22Rv1 (cell line): ENCODE measurements at regions not wholly inside any gene's neighbourhood (a gene's known extent, or its start where the extent isn't known, plus 50 kb on each side); places are given as distances from the start of the nearest gene placed in this dataset.

Experiments used
- H3K27ac ChIP-seq: fragments of 450-650 bp; 2 replicates; pipeline ENCODE4 v1.5.1; 2017
- CTCF ChIP-seq: fragments of 450-650 bp; IDR thresholded peaks from 2 replicates; pipeline ENCODE4 v1.5.1; 2017; ENCODE audit warnings: mild to moderate bottlenecking
- ZFX ChIP-seq: fragments of 450-650 bp; IDR thresholded peaks from 2 replicates; pipeline ENCODE4 v1.6.1; 2017; ENCODE audit warnings: antibody characterized with exemption, borderline replicate concordance

- H3K27ac ChIP-seq = no peak overlapping the region
- TF ChIP-seq ZFX (no peak), CTCF (no peak)
Measured at GRCh38 chr3:170797685-170798084, 72.3 kb downstream of the RPL22L1 start.

GRCh38 chr3:170792471-170792870 lies 77.5 kb downstream of the RPL22L1 start:
- TF ChIP-seq CTCF (no peak), ZFX (no peak)
- H3K27ac ChIP-seq = no peak overlapping the region

GRCh38 chr3:170790647-170791046 lies 79.3 kb downstream of the RPL22L1 start:
- H3K27ac ChIP-seq = no peak overlapping the region
- no peak for TF ChIP-seq ZFX
- TF ChIP-seq CTCF = no peak

GRCh38 chr3:170787464-170787863 lies 82.5 kb downstream of the RPL22L1 start:
- no peak for TF ChIP-seq CTCF
- no peak overlapping the region for H3K27ac ChIP-seq

GRCh38 chr3:170785454-170785853 lies 84.5 kb downstream of the RPL22L1 start:
- TF ChIP-seq ZFX (no peak), CTCF (no peak)
- H3K27ac ChIP-seq = no peak overlapping the region

GRCh38 chr3:170784406-170784805 lies 85.6 kb downstream of the RPL22L1 start:
- no peak for TF ChIP-seq ZFX
- H3K27ac ChIP-seq = no peak overlapping the region

GRCh38 chr3:170780955-170781354 lies 89.0 kb downstream of the RPL22L1 start:
- H3K27ac ChIP-seq = no peak overlapping the region
- TF ChIP-seq CTCF = no peak
- TF ChIP-seq ZFX = no peak

GRCh38 chr3:170780471-170780870 lies 89.5 kb downstream of the RPL22L1 start:
- TF ChIP-seq ZFX (no peak), CTCF (no peak)
- no peak overlapping the region for H3K27ac ChIP-seq
